HCT116 (cell line): ENCODE measurements at regions not wholly inside any gene's neighbourhood (a gene's known extent, or its start where the extent isn't known, plus 50 kb on each side); places are given as distances from the start of the nearest gene placed in this dataset.

Experiments
- ATAC-seq: fragments of 200-7000 bp; cut with Tn5 transposase; 2 replicates; pipeline ENCODE4 v1.9.1; 2020; ENCODE audit warnings: mild to moderate bottlenecking, moderate library complexity
- BruUV-seq: library from RNA; stranded (reverse); fragments of 400-500 nt; replicated peaks from 2 replicates; lab custom pipeline; 2021; lab: Mats Ljungman, UMichigan
- CTCF ChIA-PET: fragments of 300-600 bp; sonication (Branson Sonifier 250); formaldehyde crosslinking; loops from one replicate; lab custom pipeline; 2021; ENCODE audit warnings: antibody characterized with exemption; lab: Charles Lee
- POLR2A ChIA-PET: fragments of 300-600, 350-600 bp; sonication (Branson Sonifier 250); formaldehyde crosslinking; loops from one replicate; lab custom pipeline; 2021; ENCODE audit warnings: antibody characterized with exemption; lab: Charles Lee
- RAD21 ChIA-PET, 2 experiments: fragments of 300-600 bp; sonication (Branson Sonifier 250); formaldehyde crosslinking; loops; one replicate each; lab custom pipeline; 2023; ENCODE audit warnings: low total read pairs in 2 of 2; ENCODE audit not compliant: uncharacterized antibody in 2 of 2, unreplicated experiment in 2 of 2, low non-redundant PET in 1 of 2; lab: Charles Lee
- DNase-seq: peaks from one replicate; pipeline ENCODE4 v3.0.0-alpha.2; 2010; ENCODE audit warnings: low read depth, low spot score
- H2AFZ ChIP-seq: fragments of 200-600 bp; shearing (Covaris generic), sonication (generic); 2 replicates; pipeline ENCODE4 v1.6.1; 2017; ENCODE audit warnings: low read depth, mixed run types, mixed read lengths, antibody characterized with exemption, low read length; ENCODE audit not compliant: poor library complexity, severe bottlenecking
- H3K27ac ChIP-seq: 2 replicates; pipeline ENCODE4 v1.5.1; 2012; ENCODE audit warnings: low read depth, low read length
- H3K27me3 ChIP-seq: fragments of 200-600 bp; sonication (generic); 2 replicates; pipeline ENCODE4 v1.6.1; 2016; ENCODE audit warnings: mixed run types, low read length, mixed read lengths; ENCODE audit not compliant: insufficient read depth
- H3K36me3 ChIP-seq, 2 experiments: fragments of 200-500 bp in 1 of 2; fragments of 200-600 bp in 1 of 2; sonication (Bioruptor generic) in 1 of 2; sonication (generic) in 1 of 2; 2 replicates each; pipeline versions ENCODE4 v1.5.1 to v1.6.1; 2014 to 2016; ENCODE audit warnings: low read length in 2 of 2, inconsistent platforms in 1 of 2, mixed read lengths in 1 of 2, mixed run types in 1 of 2; ENCODE audit not compliant: insufficient read depth in 2 of 2, control insufficient read depth in 1 of 2
- H3K4me1 ChIP-seq, 2 experiments: fragments of 200-600 bp in 1 of 2; sonication (generic) in 1 of 2; 2 replicates each; pipeline versions ENCODE4 v1.5.1 to v1.6.1; 2012 to 2017; ENCODE audit warnings: low read length in 2 of 2, inconsistent platforms in 1 of 2, mild to moderate bottlenecking in 1 of 2, mixed read lengths in 1 of 2, mixed run types in 1 of 2, moderate library complexity in 1 of 2; ENCODE audit not compliant: insufficient read depth in 2 of 2, control insufficient read depth in 1 of 2
- H3K4me2 ChIP-seq: fragments of 200-600 bp; sonication (generic); 2 replicates; pipeline ENCODE4 v1.6.1; 2017; ENCODE audit warnings: mixed run types, low read length, mixed read lengths
- H3K4me3 ChIP-seq, 2 experiments: fragments of 200-600 bp in 1 of 2; sonication (generic) in 1 of 2; replicated peaks in 1 of 2; 2 replicates each; pipeline ENCODE4 v1.5.1; 2011 to 2016; ENCODE audit warnings: low read length in 2 of 2, control low read depth in 1 of 2, low read depth in 1 of 2, mild to moderate bottlenecking in 1 of 2, mixed read lengths in 1 of 2, mixed run types in 1 of 2
- H3K79me2 ChIP-seq: fragments of 200-600 bp; sonication (generic); 2 replicates; pipeline ENCODE4 v1.6.1; 2017; ENCODE audit warnings: mild to moderate bottlenecking, mixed run types, low read length, moderate library complexity, mixed read lengths; ENCODE audit not compliant: insufficient read depth
- H3K9ac ChIP-seq: fragments of 200-600 bp; sonication (generic); 2 replicates; pipeline ENCODE4 v1.6.1; 2016; ENCODE audit warnings: low read length, mixed read lengths
- H3K9me2 ChIP-seq: fragments of 200-600 bp; sonication (generic), shearing (Covaris generic); 2 replicates; pipeline ENCODE4 v1.6.1; 2017; ENCODE audit warnings: mixed run types, mild to moderate bottlenecking, moderate library complexity; ENCODE audit not compliant: insufficient read depth
- H3K9me3 ChIP-seq, 2 experiments: fragments of 200-500 bp in 1 of 2; fragments of 200-600 bp in 1 of 2; sonication (Bioruptor generic) in 1 of 2; sonication (generic) in 1 of 2; 2 replicates each; pipeline ENCODE4 v1.6.1; 2014 to 2017; ENCODE audit warnings: low read length in 2 of 2, mixed read lengths in 2 of 2, inconsistent platforms in 1 of 2, low read depth in 1 of 2, mild to moderate bottlenecking in 1 of 2, mixed run types in 1 of 2, moderate library complexity in 1 of 2; ENCODE audit not compliant: control insufficient read depth in 1 of 2, insufficient read depth in 1 of 2
- H4K20me1 ChIP-seq: fragments of 200-600 bp; sonication (generic), shearing (Covaris generic); 2 replicates; pipeline ENCODE4 v1.6.1; 2017; ENCODE audit warnings: mixed run types, mild to moderate bottlenecking, moderate library complexity; ENCODE audit not compliant: insufficient read depth
- ATF3 ChIP-seq: IDR thresholded peaks from 2 replicates; pipeline ENCODE4 v1.6.1; 2012
- CBX3 ChIP-seq: IDR thresholded peaks from 2 replicates; pipeline ENCODE4 v1.6.1; 2012; ENCODE audit warnings: low read depth
- CEBPB ChIP-seq: IDR thresholded peaks from 2 replicates; pipeline ENCODE4 v1.6.1; 2012; ENCODE audit warnings: low read depth
- CTCF ChIP-seq, 3 experiments: fragments of 200-600 bp in 1 of 3; sonication (generic) in 1 of 3; IDR thresholded peaks in 2 of 3; conservative IDR thresholded peaks in 1 of 3; 2 replicates each; pipeline ENCODE4 v1.5.1; 2012 to 2017; ENCODE audit warnings: low read depth in 2 of 3, low read length in 2 of 3, antibody characterized with exemption in 1 of 3, borderline replicate concordance in 1 of 3, control low read depth in 1 of 3, mild to moderate bottlenecking in 1 of 3, mixed read lengths in 1 of 3, mixed run types in 1 of 3, moderate library complexity in 1 of 3; ENCODE audit not compliant: insufficient read depth in 1 of 3
- EGR1 ChIP-seq: IDR thresholded peaks from 2 replicates; pipeline ENCODE4 v1.6.1; 2012; ENCODE audit warnings: low read depth
- ELF1 ChIP-seq: IDR thresholded peaks from 2 replicates; pipeline ENCODE4 v1.6.1; 2012; ENCODE audit warnings: low read depth, borderline replicate concordance
- EZH2phosphoT487 ChIP-seq: fragments of 200-600 bp; IDR thresholded peaks from 2 replicates; pipeline ENCODE4 v1.6.1; 2018; ENCODE audit warnings: antibody characterized with exemption, borderline replicate concordance
- FOSL1 ChIP-seq: IDR thresholded peaks from 2 replicates; pipeline ENCODE4 v1.6.1; 2012; ENCODE audit warnings: low read depth
- JUND ChIP-seq: IDR thresholded peaks from 2 replicates; pipeline ENCODE4 v1.6.1; 2012
- MAX ChIP-seq: IDR thresholded peaks from 2 replicates; pipeline ENCODE4 v1.6.1; 2012
- POLR2AphosphoS5 ChIP-seq: IDR thresholded peaks from 2 replicates; pipeline ENCODE4 v1.6.1; 2011; ENCODE audit warnings: mild to moderate bottlenecking, low read depth, low read length, moderate library complexity
- REST ChIP-seq: IDR thresholded peaks from 2 replicates; pipeline ENCODE4 v1.6.1; 2012; ENCODE audit warnings: low read depth
- SIN3A ChIP-seq: IDR thresholded peaks from 2 replicates; pipeline ENCODE4 v1.6.1; 2012; ENCODE audit warnings: low read depth
- SP1 ChIP-seq: IDR thresholded peaks from 2 replicates; pipeline ENCODE4 v1.6.1; 2012; ENCODE audit warnings: low read depth
- YY1 ChIP-seq: IDR thresholded peaks from 2 replicates; pipeline ENCODE4 v1.6.1; 2011; ENCODE audit warnings: low read length, low read depth, moderate library complexity, mild to moderate bottlenecking; ENCODE audit not compliant: insufficient replicate concordance; ENCODE audit errors: extremely low read depth
- ZBTB33 ChIP-seq: IDR thresholded peaks from 2 replicates; pipeline ENCODE4 v1.6.1; 2011; ENCODE audit warnings: mild to moderate bottlenecking, low read length, moderate library complexity; ENCODE audit not compliant: insufficient replicate concordance; ENCODE audit errors: extremely low read depth
- ZFX ChIP-seq: fragments of 450-650 bp; IDR thresholded peaks from 2 replicates; pipeline ENCODE4 v1.6.1; 2017
- ZNF274 ChIP-seq: fragments of 200-500 bp; sonication (Bioruptor generic); IDR thresholded peaks from 2 replicates; pipeline ENCODE4 v1.6.1; 2014; ENCODE audit warnings: mild to moderate bottlenecking, low read depth, low read length, inconsistent platforms
- intact Hi-C: fragments of 100-400 bp; cut with micrococcal nuclease; formaldehyde crosslinking; loops from 2 replicates; pipeline ENCODE4 v1.10.0; 2022

- TF ChIP-seq REST (no peak), MAX (no peak), YY1 (no peak), POLR2AphosphoS5 (no peak), ATF3 (no peak), CBX3 (no peak)
These were observed 2059.1 kb upstream of the CDH6 start (continued) for GRCh38 chr5:29134418-29134817.

GRCh38 chr5:29131285-29131684, 2062.2 kb upstream of the CDH6 start:
- Histone ChIP-seq H3K9me2 (no peaks in the 10 kb centered on the region), H3K9me3 (peaks cover 11 to 14% of the 10 kb centered on the region in 2 experiments; a peak in 2 of 4 replicates), H3K27ac (no peak overlapping the region), H3K79me2 (no peaks in the 10 kb centered on the region), H3K9ac (no peak overlapping the region), H3K4me1 (no peaks in the 10 kb centered on the region), H3K36me3 (no peaks in the 10 kb centered on the region), H3K27me3 (no peaks in the 10 kb centered on the region), H3K4me3 (no peak overlapping the region), H3K4me2 (no peak overlapping the region), H4K20me1 (no peaks in the 10 kb centered on the region; the same call in 1 of the 2 replicates), H2AFZ (no peak overlapping the region)
- DNase-seq (no peak), ATAC-seq (no peak)
- ChIA-PET CTCF (no interaction called here), POLR2A (no interaction called here), RAD21 (no interaction called here)
- intact Hi-C loops, result no loop called here
- BruUV-seq, result no TSS peak
- no peak for TF ChIP-seq JUND
- TF ChIP-seq EGR1, result no peak
- TF ChIP-seq ATF3, result no peak
- no peak for TF ChIP-seq CEBPB
- TF ChIP-seq POLR2AphosphoS5, result no peak
- TF ChIP-seq FOSL1, result no peak
- TF ChIP-seq ZNF274, result no peak
- TF ChIP-seq ZFX, result no peak
- TF ChIP-seq SIN3A, result no peak
- no peak for TF ChIP-seq ELF1
- TF ChIP-seq YY1, result no peak
- TF ChIP-seq EZH2phosphoT487, result no peak
- no peak for TF ChIP-seq SP1
- no peak for TF ChIP-seq CTCF (IDR thresholded peaks at IDR 0.05 in 2 of 3, conservative IDR thresholded peaks at IDR 0.05 in 1 of 3; ENCODE audit: borderline replicate concordance in 1 of 3, insufficient read depth in 1 of 3, low read depth in 2 of 3, low read length in 2 of 3)
- TF ChIP-seq ZBTB33, result no peak
